HUES64 (cell line): ENCODE measurements at regions not wholly inside any gene's neighbourhood (a gene's known extent, or its start where the extent isn't known, plus 50 kb on each side); places are given as distances from the start of the nearest gene placed in this dataset.

ENCODE experiments used
- H3K27ac ChIP-seq: 2 replicates; pipeline ENCODE4 v1.7.0; 2013; ENCODE audit warnings: low read depth, low read length, inconsistent platforms
- H3K27me3 ChIP-seq: 2 replicates; pipeline ENCODE4 v1.6.1; 2013; ENCODE audit warnings: mild to moderate bottlenecking, low read length; ENCODE audit not compliant: insufficient read depth
- H3K36me3 ChIP-seq: 2 replicates; pipeline ENCODE4 v1.6.1; 2013; ENCODE audit warnings: mild to moderate bottlenecking, low read length; ENCODE audit not compliant: insufficient read depth
- H3K4me1 ChIP-seq: 2 replicates; pipeline ENCODE4 v1.6.1; 2013; ENCODE audit warnings: mild to moderate bottlenecking, low read length, moderate library complexity; ENCODE audit not compliant: insufficient read depth
- H3K4me3 ChIP-seq: 2 replicates; pipeline ENCODE4 v1.5.1; 2013; ENCODE audit warnings: mild to moderate bottlenecking, low read length, moderate library complexity
- H3K9ac ChIP-seq: 2 replicates; pipeline ENCODE4 v1.6.1; 2013; ENCODE audit warnings: mild to moderate bottlenecking, low read depth, low read length
- H3K9me3 ChIP-seq: 2 replicates; pipeline ENCODE4 v1.6.1; 2013; ENCODE audit warnings: low read depth, low read length; ENCODE audit not compliant: insufficient read depth
- WGBS: fragments of 150-250, 120-280 bp; methylation state at CpG from one replicate; pipeline ENCODE4 v1.1.7; 2013; ENCODE audit warnings: missing lambda C conversion rate; 5-methylcytosine and 5-hydroxymethylcytosine counted together

DNA sequence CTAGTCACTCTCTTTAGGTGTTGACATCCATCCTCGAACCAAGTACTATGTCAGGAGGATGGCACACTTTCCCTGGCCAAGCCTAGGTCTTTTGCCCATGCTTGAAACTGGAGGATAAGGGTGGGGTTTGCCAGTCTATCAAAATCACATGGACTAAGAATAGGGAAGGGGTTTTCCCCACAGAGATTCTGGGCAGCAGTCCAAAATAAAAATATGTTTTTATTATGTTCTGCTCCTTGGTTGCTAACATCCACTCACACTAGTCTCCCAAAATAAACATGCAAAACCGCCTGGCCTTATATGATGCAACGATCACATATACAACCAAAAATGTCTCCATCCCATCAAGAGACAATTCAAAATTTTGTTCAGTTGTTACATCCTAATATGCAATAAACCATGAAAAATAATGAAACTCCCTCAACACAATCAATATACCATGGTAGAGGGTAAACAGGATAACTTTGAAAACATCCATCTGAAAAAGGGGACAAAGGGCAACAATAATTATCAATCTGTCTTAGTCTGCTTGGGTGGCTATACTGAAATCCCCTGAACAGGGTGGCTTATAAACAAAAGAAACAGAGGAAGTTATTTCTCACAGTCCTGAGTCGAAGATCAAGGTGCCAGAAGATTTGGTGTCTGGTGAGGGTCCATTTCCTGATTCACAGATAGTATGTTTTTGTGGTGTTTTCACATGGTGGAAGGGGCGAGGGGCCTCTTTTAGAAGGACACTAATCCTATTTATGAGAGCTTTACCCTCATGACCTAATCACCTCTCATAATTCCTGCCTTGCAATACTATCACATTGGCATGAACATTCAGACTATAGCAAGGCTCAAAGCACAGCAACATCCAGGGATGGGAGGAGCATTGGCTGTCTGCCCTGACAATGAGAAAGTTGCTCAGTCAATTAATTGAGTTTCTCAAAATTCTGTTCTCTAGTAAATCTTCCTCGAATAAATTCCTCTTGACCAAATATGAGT, 159.3 kb downstream of the ETV1 start:
- Histone ChIP-seq H3K36me3 (no peaks in the 10 kb centered on the region), H3K4me1 (peaks cover 31% of the 10 kb centered on the region), H3K27ac (no peak overlapping the region), H3K27me3 (no peaks in the 10 kb centered on the region), H3K9ac (no peak overlapping the region), H3K9me3 (no peaks in the 10 kb centered on the region), H3K4me3 (no peak overlapping the region)
- 96% methylated on average over 6 of the region's 6 CpGs for WGBS

DNA sequence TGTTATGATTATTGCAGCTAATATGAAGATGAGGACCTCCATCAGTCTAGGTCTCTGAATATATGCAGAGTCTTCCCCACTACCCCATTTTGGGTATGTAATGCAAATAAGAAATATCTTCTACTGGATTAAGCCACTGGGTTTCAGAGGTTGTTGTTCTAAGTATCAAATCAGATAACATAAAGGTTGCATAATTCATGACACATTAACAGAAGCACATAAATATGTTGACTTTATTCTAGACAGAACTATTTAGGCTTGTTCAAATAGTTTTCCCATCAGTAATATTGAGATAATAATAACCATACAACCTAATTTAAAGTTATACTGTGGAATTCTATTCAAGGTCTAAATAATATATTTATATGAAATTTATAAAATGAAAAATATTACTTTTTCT, 157.1 kb downstream of the ETV1 start:
- no peak overlapping the region for H3K4me3 ChIP-seq

DNA sequence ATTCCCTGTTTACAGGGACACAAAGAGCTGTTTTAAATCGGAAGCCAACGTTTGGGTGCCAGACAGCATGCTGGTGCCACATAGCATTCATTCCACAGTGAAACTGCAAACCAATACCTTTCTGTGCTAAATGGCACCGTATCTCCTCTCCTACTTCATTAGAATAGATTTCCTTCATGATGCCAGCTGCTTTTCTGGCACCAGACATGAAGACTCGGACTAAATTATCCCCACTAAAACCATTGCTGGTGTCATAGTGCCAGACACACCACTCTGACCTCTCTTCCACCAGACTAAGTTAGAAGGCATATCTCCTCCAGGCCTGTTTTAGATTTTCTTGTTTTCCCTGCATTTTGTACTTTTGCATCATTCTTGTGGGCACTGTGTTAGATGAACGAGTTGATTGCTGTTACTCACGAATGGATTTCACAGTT, 155.1 kb downstream of the ETV1 start:
- Histone ChIP-seq H3K36me3 (no peaks in the 10 kb centered on the region), H3K9me3 (no peaks in the 10 kb centered on the region), H3K4me1 (peaks cover 44% of the 10 kb centered on the region), H3K4me3 (no peak overlapping the region), H3K27ac (peak overlapping the region; percentile 90), H3K27me3 (no peaks in the 10 kb centered on the region), H3K9ac (peak overlapping the region; percentile 60; the same call in 1 of the 2 replicates)
- 69% methylated on average over 6 of the region's 6 CpGs for WGBS

More for the DNA sequence above, 157.1 kb downstream of the ETV1 start:
- H3K4me1 ChIP-seq = peaks cover 51% of the 10 kb centered on the region
- H3K36me3 ChIP-seq = no peaks in the 10 kb centered on the region
- H3K27ac ChIP-seq = no peak overlapping the region
- H3K9me3 ChIP-seq = no peaks in the 10 kb centered on the region
- H3K27me3 ChIP-seq = no peaks in the 10 kb centered on the region
- no peak overlapping the region for H3K9ac ChIP-seq

DNA sequence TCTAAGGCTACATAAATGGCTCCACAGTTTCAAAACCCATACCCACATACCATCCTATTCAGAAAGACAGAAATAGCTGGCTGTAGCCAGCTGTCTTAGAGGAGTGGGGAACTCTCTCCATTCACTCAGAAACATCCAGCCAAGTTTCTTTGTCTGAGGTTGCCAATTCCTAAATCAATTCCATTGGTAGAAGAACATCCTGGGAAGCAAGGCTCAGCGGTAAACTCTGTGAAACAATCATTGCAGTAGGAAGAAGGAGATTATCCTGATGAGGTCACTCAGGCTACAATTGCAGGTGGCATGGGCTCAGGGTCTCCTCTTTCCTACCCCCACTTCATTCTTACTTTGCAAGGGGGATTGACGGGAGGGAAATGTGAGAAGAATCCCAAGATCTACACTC, 154.0 kb downstream of the ETV1 start:
- Histone ChIP-seq H3K9me3 (no peaks in the 10 kb centered on the region), H3K4me1 (peaks cover 43% of the 10 kb centered on the region), H3K4me3 (no peak overlapping the region), H3K27ac (peak overlapping the region; percentile 90), H3K36me3 (no peaks in the 10 kb centered on the region), H3K9ac (peak overlapping the region; percentile 60; the same call in 1 of the 2 replicates), H3K27me3 (no peaks in the 10 kb centered on the region)
- WGBS = 56% methylated on average over 2 of the region's 2 CpGs

DNA sequence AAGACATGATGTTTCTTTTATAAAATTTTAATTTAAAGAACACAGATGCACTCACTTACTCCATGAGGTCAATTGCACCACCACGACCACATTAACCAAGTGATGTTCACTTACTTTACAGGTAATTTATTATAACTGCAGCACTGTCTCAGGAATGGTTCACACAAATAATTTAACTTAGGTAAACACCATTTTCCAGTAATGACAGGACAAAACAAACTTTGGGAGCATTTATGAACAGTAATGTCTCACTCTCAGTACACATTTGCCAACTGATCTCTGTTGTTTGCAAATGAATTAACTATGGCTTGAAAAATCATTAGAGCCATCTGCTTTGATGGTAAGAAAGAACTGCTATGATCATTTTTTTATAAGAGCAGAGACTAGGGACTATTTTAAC, 150.4 kb downstream of the ETV1 start:
- Histone ChIP-seq H3K9me3 (no peaks in the 10 kb centered on the region), H3K27me3 (no peaks in the 10 kb centered on the region), H3K4me3 (no peak overlapping the region), H3K9ac (no peak overlapping the region), H3K4me1 (peaks cover 38% of the 10 kb centered on the region), H3K27ac (no peak overlapping the region), H3K36me3 (no peaks in the 10 kb centered on the region)
- WGBS = 93% methylated on average over 1 of the region's 1 CpG
